ENCODE measurements at regions not wholly inside any gene's neighbourhood (a gene's known extent, or its start where the extent isn't known, plus 50 kb on each side); places are given as distances from the start of the nearest gene placed in this dataset.

- TF ChIP-seq CTCF (IDR thresholded peaks at IDR 0.05) (no peak), POLR2A (IDR thresholded peaks at IDR 0.05) (no peak)
Measured at GRCh38 chrX:74063426-74064155, 211.1 kb upstream of the XIST start.
